A673 (cell line): ENCODE measurements at regions not wholly inside any gene's neighbourhood (a gene's known extent, or its start where the extent isn't known, plus 50 kb on each side); places are given as distances from the start of the nearest gene placed in this dataset.

ENCODE experiments used
- BruUV-seq: library from RNA; stranded (reverse); fragments of 400-500 nt; replicated peaks from 2 replicates; lab custom pipeline; 2021; lab: Mats Ljungman, UMichigan
- CTCF ChIA-PET: fragments of 300-600 bp; sonication (Branson Sonifier 250); formaldehyde crosslinking; loops from one replicate; lab custom pipeline; 2022; ENCODE audit warnings: antibody characterized with exemption; lab: Charles Lee
- POLR2A ChIA-PET: fragments of 300-600 bp; sonication (Branson Sonifier 250); formaldehyde crosslinking; loops from one replicate; lab custom pipeline; 2022; ENCODE audit warnings: antibody characterized with exemption; ENCODE audit not compliant: low non-redundant PET; lab: Charles Lee
- DNase-seq: peaks from one replicate; pipeline ENCODE4 v3.0.0-alpha.2; 2015; ENCODE audit warnings: low spot score
- H3K27ac ChIP-seq: fragments of 200-600 bp; sonication (generic); 2 replicates; pipeline ENCODE4 v1.5.1; 2016; ENCODE audit warnings: mixed run types, low read depth, mild to moderate bottlenecking, mixed read lengths, antibody characterized with exemption, low read length; ENCODE audit not compliant: poor library complexity, severe bottlenecking
- H3K27me3 ChIP-seq: fragments of 200-600 bp; sonication (generic); replicated peaks from 2 replicates; pipeline ENCODE4 v1.6.1; 2017; ENCODE audit warnings: mixed run types, low read depth, mild to moderate bottlenecking, mixed read lengths, antibody characterized with exemption, low read length; ENCODE audit not compliant: insufficient read depth, poor library complexity
- H3K36me3 ChIP-seq: fragments of 200-600 bp; sonication (generic); 2 replicates; pipeline ENCODE4 v1.6.1; 2016; ENCODE audit warnings: mixed run types, mild to moderate bottlenecking, mixed read lengths, antibody characterized with exemption, low read length; ENCODE audit not compliant: insufficient read depth, poor library complexity, severe bottlenecking
- H3K4me1 ChIP-seq: fragments of 200-600 bp; sonication (generic); 2 replicates; pipeline ENCODE4 v1.6.1; 2017; ENCODE audit warnings: mixed run types, mild to moderate bottlenecking, mixed read lengths, antibody characterized with exemption, low read length; ENCODE audit not compliant: insufficient read depth, poor library complexity, severe bottlenecking
- H3K4me3 ChIP-seq: fragments of 200-600 bp; sonication (generic); 2 replicates; pipeline ENCODE4 v1.5.1; 2016; ENCODE audit warnings: low read depth, mixed run types, mild to moderate bottlenecking, mixed read lengths, low read length; ENCODE audit not compliant: poor library complexity, severe bottlenecking
- H3K9me3 ChIP-seq: fragments of 200-600 bp; sonication (generic); 2 replicates; pipeline ENCODE4 v1.6.1; 2016; ENCODE audit warnings: mixed run types, low read depth, mild to moderate bottlenecking, mixed read lengths, antibody characterized with exemption, low read length; ENCODE audit not compliant: poor library complexity, severe bottlenecking
- CTCF ChIP-seq: fragments of 300-800, 200-600 bp; sonication (generic); conservative IDR thresholded peaks from 2 replicates; pipeline ENCODE4 v1.5.1; 2017; ENCODE audit warnings: low read depth, mild to moderate bottlenecking, antibody characterized with exemption, low read length, moderate library complexity, mixed read lengths
- EZH2 ChIP-seq: fragments of 200-600 bp; sonication (generic); IDR thresholded peaks from 2 replicates; pipeline ENCODE4 v1.6.1; 2017; ENCODE audit warnings: borderline replicate concordance, low read depth, mild to moderate bottlenecking, mixed read lengths, antibody characterized with exemption, low read length; ENCODE audit not compliant: poor library complexity, severe bottlenecking
- intact Hi-C: fragments of 100-400 bp; cut with micrococcal nuclease; formaldehyde crosslinking; loops from one replicate; pipeline ENCODE4 v1.10.0; 2022; ENCODE audit not compliant: unreplicated experiment

GRCh38 chr22:33188326-33188725 is 130.1 kb upstream of the SYN3 start:
- no peak for DNase-seq
- Histone ChIP-seq H3K27ac (no peak overlapping the region), H3K4me3 (no peak overlapping the region), H3K27me3 (no peaks in the 10 kb centered on the region), H3K36me3 (no peaks in the 10 kb centered on the region), H3K9me3 (no peaks in the 10 kb centered on the region), H3K4me1 (no peaks in the 10 kb centered on the region)
- TF ChIP-seq EZH2: no peak
- TF ChIP-seq CTCF: no peak
- BruUV-seq: no TSS peak
- ChIA-PET CTCF (no interaction called here), POLR2A (interaction anchor here (0.6 kb wide), 1 partner anchor 103 kb away, joined by 5 read pairs; no protein-coding TSS in a partner anchor)
- intact Hi-C loops: no loop called here

- Histone ChIP-seq H3K36me3 (no peaks in the 10 kb centered on the region), H3K4me3 (no peak overlapping the region), H3K9me3 (peaks cover 8% of the 10 kb centered on the region), H3K27me3 (no peaks in the 10 kb centered on the region), H3K27ac (no peak overlapping the region), H3K4me1 (no peaks in the 10 kb centered on the region)
- ChIA-PET CTCF (no interaction called here), POLR2A (no interaction called here)
- no TSS peak for BruUV-seq
- no peak for TF ChIP-seq EZH2
- TF ChIP-seq CTCF: no peak
- DNase-seq: no peak
- intact Hi-C loops: no loop called here
Observed at GRCh38 chr22:33186816-33187215, 128.6 kb upstream of the SYN3 start.

- no peak for DNase-seq
- H3K4me3 ChIP-seq: no peak overlapping the region
- TF ChIP-seq CTCF (no peak), EZH2 (no peak)
- no peak overlapping the region for H3K27ac ChIP-seq
- no peaks in the 10 kb centered on the region for H3K27me3 ChIP-seq
- H3K36me3 ChIP-seq: no peaks in the 10 kb centered on the region
- CTCF ChIA-PET: no interaction called here
- no peaks in the 10 kb centered on the region for H3K4me1 ChIP-seq
- no TSS peak for BruUV-seq
- H3K9me3 ChIP-seq: peaks cover 8% of the 10 kb centered on the region
- POLR2A ChIA-PET: no interaction called here
- intact Hi-C loops: no loop called here
Observed at GRCh38 chr22:33180356-33180755, 122.2 kb upstream of the SYN3 start.
